ENCODE measurements at regions not wholly inside any gene's neighbourhood (a gene's known extent, or its start where the extent isn't known, plus 50 kb on each side); places are given as distances from the start of the nearest gene placed in this dataset.
"Not testable (repeated sequence)": the region's sequence is repeated elsewhere in the genome, so short reads cannot be mapped to it uniquely, and the experiment has no call there.

- BruUV-seq (replicated peaks): no TSS peak
- no peaks in the 10 kb centered on the region for H3K27me3 Mint-ChIP-seq (ENCODE audit: unreplicated experiment)
- TF ChIP-seq CTCF (IDR thresholded peaks at IDR 0.05; ENCODE audit: unreplicated experiment): no peak
- H3K36me3 Mint-ChIP-seq (ENCODE audit: insufficient read depth, unreplicated experiment): no peaks in the 10 kb centered on the region
- DNase-seq: no peak
- no peak overlapping the region for H3K27ac Mint-ChIP-seq (ENCODE audit: unreplicated experiment)
- H3K4me1 Mint-ChIP-seq (ENCODE audit: low read depth, unreplicated experiment): no peaks in the 10 kb centered on the region
- H3K4me3 Mint-ChIP-seq (ENCODE audit: low read depth, unreplicated experiment): no peak overlapping the region
- no peaks in the 10 kb centered on the region for H3K9me3 Mint-ChIP-seq (ENCODE audit: low read depth, unreplicated experiment)
- intact Hi-C loops (cut with micrococcal nuclease; ENCODE audit: unreplicated experiment): no loop called here
- CTCF ChIA-PET: no interaction called here
Observed at GRCh38 chr17:64741038-64741641, 79.0 kb upstream of the SMURF2 start.

- Mint-ChIP-seq H3K36me3 (ENCODE audit: insufficient read depth, unreplicated experiment) (no peaks in the 10 kb centered on the region), H3K27me3 (ENCODE audit: unreplicated experiment) (no peaks in the 10 kb centered on the region), H3K9me3 (ENCODE audit: low read depth, unreplicated experiment) (no peaks in the 10 kb centered on the region), H3K4me3 (ENCODE audit: low read depth, unreplicated experiment) (no peak overlapping the region), H3K27ac (ENCODE audit: unreplicated experiment) (no peak overlapping the region), H3K4me1 (ENCODE audit: low read depth, unreplicated experiment) (no peaks in the 10 kb centered on the region)
- CTCF ChIA-PET: interaction anchor here (0.6 kb wide), 1 partner anchor 106 kb away, joined by 6 read pairs; no protein-coding TSS in a partner anchor
- intact Hi-C loops (cut with micrococcal nuclease; ENCODE audit: unreplicated experiment): loop anchor here (10.0 kb wide), 1 partner anchor 85 kb away; no protein-coding TSS in a partner anchor
- no peak for DNase-seq
- no peak for TF ChIP-seq CTCF (IDR thresholded peaks at IDR 0.05; ENCODE audit: unreplicated experiment)
- BruUV-seq (replicated peaks): no TSS peak
Observed at GRCh38 chr17:64739316-64740058, 77.4 kb upstream of the SMURF2 start.

GRCh38 chr17:64736804-64737492, 74.8 kb upstream of the SMURF2 start:
- no peak overlapping the region for H3K27ac Mint-ChIP-seq (ENCODE audit: unreplicated experiment)
- no peak overlapping the region for H3K4me3 Mint-ChIP-seq (ENCODE audit: low read depth, unreplicated experiment)
- H3K9me3 Mint-ChIP-seq (ENCODE audit: low read depth, unreplicated experiment): no peaks in the 10 kb centered on the region
- no TSS peak for BruUV-seq (replicated peaks)
- H3K4me1 Mint-ChIP-seq (ENCODE audit: low read depth, unreplicated experiment): peaks cover 8% of the 10 kb centered on the region
- CTCF ChIA-PET: interaction anchor here (0.6 to 1.1 kb wide), 2 partner anchors 123 to 201 kb away, joined by 3 to 7 read pairs; no protein-coding TSS in a partner anchor
- H3K36me3 Mint-ChIP-seq (ENCODE audit: insufficient read depth, unreplicated experiment): no peaks in the 10 kb centered on the region
- intact Hi-C loops (cut with micrococcal nuclease; ENCODE audit: unreplicated experiment): loop anchor here (10.0 kb wide), 1 partner anchor 82 kb away; no protein-coding TSS in a partner anchor
- H3K27me3 Mint-ChIP-seq (ENCODE audit: unreplicated experiment): no peaks in the 10 kb centered on the region
- peak; percentile 58 for DNase-seq
- peak; percentile 35 for TF ChIP-seq CTCF (IDR thresholded peaks at IDR 0.05; ENCODE audit: unreplicated experiment)

GRCh38 chr17:64732336-64733006, 70.4 kb upstream of the SMURF2 start:
- Mint-ChIP-seq H3K27ac (ENCODE audit: unreplicated experiment) (no peak overlapping the region), H3K4me1 (ENCODE audit: low read depth, unreplicated experiment) (peaks cover 9% of the 10 kb centered on the region), H3K27me3 (ENCODE audit: unreplicated experiment) (no peaks in the 10 kb centered on the region), H3K9me3 (ENCODE audit: low read depth, unreplicated experiment) (no peaks in the 10 kb centered on the region), H3K36me3 (ENCODE audit: insufficient read depth, unreplicated experiment) (no peaks in the 10 kb centered on the region), H3K4me3 (ENCODE audit: low read depth, unreplicated experiment) (no peak overlapping the region)
- intact Hi-C loops (cut with micrococcal nuclease; ENCODE audit: unreplicated experiment): loop anchor here (10.0 kb wide), 1 partner anchor 78 kb away; no protein-coding TSS in a partner anchor
- DNase-seq: no peak
- BruUV-seq (replicated peaks): no TSS peak
- CTCF ChIA-PET: no interaction called here
- no peak for TF ChIP-seq CTCF (IDR thresholded peaks at IDR 0.05; ENCODE audit: unreplicated experiment)

- BruUV-seq (replicated peaks); H3K27ac Mint-ChIP-seq (ENCODE audit: unreplicated experiment); DNase-seq; H3K36me3 Mint-ChIP-seq (ENCODE audit: insufficient read depth, unreplicated experiment); H3K27me3 Mint-ChIP-seq (ENCODE audit: unreplicated experiment); CTCF ChIA-PET; H3K9me3 Mint-ChIP-seq (ENCODE audit: low read depth, unreplicated experiment); H3K4me1 Mint-ChIP-seq (ENCODE audit: low read depth, unreplicated experiment); H3K4me3 Mint-ChIP-seq (ENCODE audit: low read depth, unreplicated experiment): not testable (repeated sequence)
- intact Hi-C loops (cut with micrococcal nuclease; ENCODE audit: unreplicated experiment): loop anchor here (10.0 kb wide), 1 partner anchor 75 kb away; no protein-coding TSS in a partner anchor
Observed at GRCh38 chr17:64730023-64730422, 67.9 kb upstream of the SMURF2 start.

All from Calu3 (cell line).